ENCODE measurements at regions not wholly inside any gene's neighbourhood (a gene's known extent, or its start where the extent isn't known, plus 50 kb on each side); places are given as distances from the start of the nearest gene placed in this dataset.

GRCh38 chr12:33125755-33126154, 229.2 kb upstream of the PKP2 start:
- no peaks in the 10 kb centered on the region for H4K20me1 ChIP-seq (replicated peaks; ENCODE audit: control insufficient read depth, insufficient read depth, low read length)
- intact Hi-C loops (cut with micrococcal nuclease), result no loop called here
- CTCF ChIA-PET (ENCODE audit: low intra/inter-chr PET ratio), result no interaction called here
- no peak overlapping the region for H3K4me3 ChIP-seq
- H3K36me3 ChIP-seq (ENCODE audit: control insufficient read depth, insufficient read depth, low read length), result no peaks in the 10 kb centered on the region
- no peaks in the 10 kb centered on the region for H3K79me2 ChIP-seq (ENCODE audit: control insufficient read depth, insufficient read depth, low read length)
- H3K4me1 ChIP-seq (replicated peaks in 1 of 2; ENCODE audit: control insufficient read depth in 2 of 2, insufficient read depth in 2 of 2, low read length in 2 of 2), result no peaks in the 10 kb centered on the region
- no peak overlapping the region for H3K27ac ChIP-seq (ENCODE audit: extremely low read depth, low read depth, low read length)
- POLR2A ChIA-PET, result no interaction called here
- ATAC-seq (no peak), FAIRE-seq (no peak), DNase-seq (ENCODE audit: extremely low read depth in 1 of 4, low spot score in 3 of 4) (no peak)
- no peak overlapping the region for H2AFZ ChIP-seq (ENCODE audit: low read depth, low read length)
- H3K27me3 ChIP-seq (ENCODE audit: control insufficient read depth in 2 of 2, insufficient read depth in 2 of 2, low read length in 2 of 2), result no peaks in the 10 kb centered on the region
- BruUV-seq (replicated peaks), result no TSS peak
- no peaks in the 10 kb centered on the region; the same call in 1 of the 2 replicates for H3K9me3 ChIP-seq (replicated peaks; ENCODE audit: control insufficient read depth, insufficient read depth, low read depth, low read length)
- TF ChIP-seq IRF1 (CRISPR knock-in tag; IDR thresholded peaks at IDR 0.05; ENCODE audit: borderline replicate concordance) (no peak), ZNF232 (CRISPR knock-in tag; IDR thresholded peaks at IDR 0.05) (no peak), FOXA1 (IDR thresholded peaks at IDR 0.05; ENCODE audit: borderline replicate concordance) (no peak), CBX5 (IDR thresholded peaks at IDR 0.05; ENCODE audit: borderline replicate concordance, low read depth) (no peak), ZFP1 (CRISPR knock-in tag; IDR thresholded peaks at IDR 0.05) (no peak), ZFPM2 (CRISPR knock-in tag; IDR thresholded peaks at IDR 0.05) (no peak)
- TF ChIP-seq, protein P1, sequence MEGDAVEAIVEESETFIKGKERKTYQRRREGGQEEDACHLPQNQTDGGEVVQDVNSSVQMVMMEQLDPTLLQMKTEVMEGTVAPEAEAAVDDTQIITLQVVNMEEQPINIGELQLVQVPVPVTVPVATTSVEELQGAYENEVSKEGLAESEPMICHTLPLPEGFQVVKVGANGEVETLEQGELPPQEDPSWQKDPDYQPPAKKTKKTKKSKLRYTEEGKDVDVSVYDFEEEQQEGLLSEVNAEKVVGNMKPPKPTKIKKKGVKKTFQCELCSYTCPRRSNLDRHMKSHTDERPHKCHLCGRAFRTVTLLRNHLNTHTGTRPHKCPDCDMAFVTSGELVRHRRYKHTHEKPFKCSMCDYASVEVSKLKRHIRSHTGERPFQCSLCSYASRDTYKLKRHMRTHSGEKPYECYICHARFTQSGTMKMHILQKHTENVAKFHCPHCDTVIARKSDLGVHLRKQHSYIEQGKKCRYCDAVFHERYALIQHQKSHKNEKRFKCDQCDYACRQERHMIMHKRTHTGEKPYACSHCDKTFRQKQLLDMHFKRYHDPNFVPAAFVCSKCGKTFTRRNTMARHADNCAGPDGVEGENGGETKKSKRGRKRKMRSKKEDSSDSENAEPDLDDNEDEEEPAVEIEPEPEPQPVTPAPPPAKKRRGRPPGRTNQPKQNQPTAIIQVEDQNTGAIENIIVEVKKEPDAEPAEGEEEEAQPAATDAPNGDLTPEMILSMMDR (IDR thresholded peaks at IDR 0.05 in 2 of 3, conservative IDR thresholded peaks at IDR 0.05 in 1 of 3; ENCODE audit: insufficient read depth in 2 of 3, low read depth in 1 of 3, low read length in 3 of 3), result no peak
- TF ChIP-seq, protein P2, sequence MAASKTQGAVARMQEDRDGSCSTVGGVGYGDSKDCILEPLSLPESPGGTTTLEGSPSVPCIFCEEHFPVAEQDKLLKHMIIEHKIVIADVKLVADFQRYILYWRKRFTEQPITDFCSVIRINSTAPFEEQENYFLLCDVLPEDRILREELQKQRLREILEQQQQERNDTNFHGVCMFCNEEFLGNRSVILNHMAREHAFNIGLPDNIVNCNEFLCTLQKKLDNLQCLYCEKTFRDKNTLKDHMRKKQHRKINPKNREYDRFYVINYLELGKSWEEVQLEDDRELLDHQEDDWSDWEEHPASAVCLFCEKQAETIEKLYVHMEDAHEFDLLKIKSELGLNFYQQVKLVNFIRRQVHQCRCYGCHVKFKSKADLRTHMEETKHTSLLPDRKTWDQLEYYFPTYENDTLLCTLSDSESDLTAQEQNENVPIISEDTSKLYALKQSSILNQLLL (CRISPR knock-in tag; IDR thresholded peaks at IDR 0.05; ENCODE audit: borderline replicate concordance), result no peak
- no peak overlapping the region for H3K9ac ChIP-seq (ENCODE audit: insufficient read depth in 1 of 2, low read depth in 2 of 2, low read length in 2 of 2)
- in situ Hi-C loops (cut with MboI), result no loop called here
- no peak overlapping the region for H3K4me2 ChIP-seq (ENCODE audit: insufficient read depth, low read length)
- no peaks in the 10 kb centered on the region for H3K9me1 ChIP-seq (ENCODE audit: control insufficient read depth, insufficient read depth, low read length)

Measured in K562 (cell line).